GM20000 (cell line): ENCODE measurements at regions not wholly inside any gene's neighbourhood (a gene's known extent, or its start where the extent isn't known, plus 50 kb on each side); places are given as distances from the start of the nearest gene placed in this dataset.

Experiments used
- DNase-seq: peaks from one replicate; pipeline ENCODE4 v3.0.0; 2012; ENCODE audit warnings: low spot score
- TF ChIP-seq, protein P1 (sequence below): IDR thresholded peaks from 2 replicates; pipeline ENCODE4 v1.5.1; 2012; ENCODE audit warnings: mild to moderate bottlenecking, control low read depth; ENCODE audit errors: extremely low read depth, missing control alignments

DNA sequence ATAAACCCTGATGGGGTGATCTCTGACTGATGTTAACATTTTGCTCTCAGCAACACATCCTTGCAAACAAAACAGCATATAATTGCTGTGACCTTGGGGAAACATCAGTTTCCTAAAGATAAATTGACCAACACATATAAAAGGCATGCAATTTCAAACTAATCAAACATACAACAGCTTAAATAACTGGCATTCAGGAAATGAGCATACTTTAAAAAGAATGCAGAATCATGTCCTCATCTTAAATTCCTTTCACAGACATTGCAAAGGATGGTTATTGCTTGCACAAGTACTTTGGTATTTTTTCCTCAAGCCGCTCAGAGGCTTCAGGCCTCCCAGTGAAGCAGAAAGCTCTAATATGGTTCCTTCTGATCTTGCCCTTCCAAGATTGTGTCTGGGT lies 53.4 kb upstream of the RGS18 start:
- DNase-seq = no peak

DNA sequence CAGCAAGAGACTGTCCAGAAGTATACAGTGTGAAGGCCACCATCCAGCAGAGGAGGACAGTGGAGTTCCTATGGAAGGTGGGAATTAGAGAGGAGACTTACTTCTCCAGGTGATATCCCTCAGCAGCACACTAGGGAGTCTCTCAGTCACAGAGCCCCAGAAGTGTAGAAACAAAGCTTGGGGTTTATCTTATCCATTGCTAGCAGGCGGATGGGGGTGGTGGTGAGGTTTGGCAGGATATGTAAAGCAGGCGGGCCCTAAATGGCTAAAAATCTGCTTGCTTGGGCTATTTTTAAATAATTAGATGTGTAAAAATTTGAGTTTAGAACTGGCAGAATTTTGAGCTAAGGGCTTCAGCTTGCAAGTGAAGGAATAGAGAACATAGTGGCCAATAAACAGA lies 50.1 kb upstream of the RGS18 start:
- no peak for DNase-seq
- TF ChIP-seq, protein P1, sequence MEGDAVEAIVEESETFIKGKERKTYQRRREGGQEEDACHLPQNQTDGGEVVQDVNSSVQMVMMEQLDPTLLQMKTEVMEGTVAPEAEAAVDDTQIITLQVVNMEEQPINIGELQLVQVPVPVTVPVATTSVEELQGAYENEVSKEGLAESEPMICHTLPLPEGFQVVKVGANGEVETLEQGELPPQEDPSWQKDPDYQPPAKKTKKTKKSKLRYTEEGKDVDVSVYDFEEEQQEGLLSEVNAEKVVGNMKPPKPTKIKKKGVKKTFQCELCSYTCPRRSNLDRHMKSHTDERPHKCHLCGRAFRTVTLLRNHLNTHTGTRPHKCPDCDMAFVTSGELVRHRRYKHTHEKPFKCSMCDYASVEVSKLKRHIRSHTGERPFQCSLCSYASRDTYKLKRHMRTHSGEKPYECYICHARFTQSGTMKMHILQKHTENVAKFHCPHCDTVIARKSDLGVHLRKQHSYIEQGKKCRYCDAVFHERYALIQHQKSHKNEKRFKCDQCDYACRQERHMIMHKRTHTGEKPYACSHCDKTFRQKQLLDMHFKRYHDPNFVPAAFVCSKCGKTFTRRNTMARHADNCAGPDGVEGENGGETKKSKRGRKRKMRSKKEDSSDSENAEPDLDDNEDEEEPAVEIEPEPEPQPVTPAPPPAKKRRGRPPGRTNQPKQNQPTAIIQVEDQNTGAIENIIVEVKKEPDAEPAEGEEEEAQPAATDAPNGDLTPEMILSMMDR = no peak

More for the DNA sequence above, 53.4 kb upstream of the RGS18 start:
- TF ChIP-seq, protein P1 = no peak
